RCC 7860 (cell line): ENCODE measurements at regions not wholly inside any gene's neighbourhood (a gene's known extent, or its start where the extent isn't known, plus 50 kb on each side); places are given as distances from the start of the nearest gene placed in this dataset.

ENCODE experiments used
- DNase-seq: peaks from one replicate; pipeline ENCODE4 v3.0.0-alpha.2; 2015; ENCODE audit warnings: low spot score
- FAIRE-seq: peaks from 2 replicates; lab custom pipeline; 2012; peaks lifted over from hg19 to GRCh38; lab: Jason Lieb, UNC

GRCh38 chr1:209397910-209398309, 185.6 kb upstream of the CAMK1G start:
- FAIRE-seq: no peak

GRCh38 chr1:209398313-209398991, 185.1 kb upstream of the CAMK1G start:
- FAIRE-seq: peak; percentile 83
- peak; percentile 87 for DNase-seq

More at GRCh38 chr1:209397910-209398309, 185.6 kb upstream of the CAMK1G start:
- no peak for DNase-seq

- DNase-seq (no peak), FAIRE-seq (no peak)
Measured at GRCh38 chr1:209399800-209400199, 183.7 kb upstream of the CAMK1G start.

- peak; percentile 99 for FAIRE-seq
- DNase-seq: peak; percentile 99
Measured at GRCh38 chr1:209400351-209401220, 182.9 kb upstream of the CAMK1G start.

- DNase-seq: no peak
- FAIRE-seq: no peak
Measured at GRCh38 chr1:209402697-209403096, 180.8 kb upstream of the CAMK1G start.

GRCh38 chr1:209403921-209404320, 179.6 kb upstream of the CAMK1G start:
- DNase-seq: peak; percentile 64
- FAIRE-seq: peak; percentile 75

GRCh38 chr1:209404577-209404976, 178.9 kb upstream of the CAMK1G start:
- FAIRE-seq (peak; percentile 78), DNase-seq (peak; percentile 68)

GRCh38 chr1:209405183-209405814, 178.2 kb upstream of the CAMK1G start:
- DNase-seq (peak; percentile 89), FAIRE-seq (peak; percentile 97)

- FAIRE-seq (no peak), DNase-seq (no peak)
Measured at GRCh38 chr1:209406168-209406567, 177.3 kb upstream of the CAMK1G start.

GRCh38 chr1:209406595-209406994, 176.9 kb upstream of the CAMK1G start:
- no peak for DNase-seq
- no peak for FAIRE-seq

- FAIRE-seq (peak; percentile 92), DNase-seq (peak; percentile 98)
Measured at GRCh38 chr1:209409780-209410179, 173.7 kb upstream of the CAMK1G start.

GRCh38 chr1:209411491-209411929, 172.0 kb upstream of the CAMK1G start:
- DNase-seq (no peak), FAIRE-seq (no peak)

GRCh38 chr1:209412036-209412435, 171.5 kb upstream of the CAMK1G start:
- FAIRE-seq: no peak
- DNase-seq: no peak

GRCh38 chr1:209412566-209412965, 170.9 kb upstream of the CAMK1G start:
- no peak for DNase-seq
- no peak for FAIRE-seq

GRCh38 chr1:209413062-209413461, 170.5 kb upstream of the CAMK1G start:
- no peak for DNase-seq
- FAIRE-seq: no peak

- no peak for FAIRE-seq
- DNase-seq: no peak
Measured at GRCh38 chr1:209414803-209415329, 168.6 kb upstream of the CAMK1G start.

- DNase-seq: peak; percentile 98
- peak; percentile 95 for FAIRE-seq
Measured at GRCh38 chr1:209416039-209416438, 167.5 kb upstream of the CAMK1G start.

GRCh38 chr1:209416716-209417115, 166.8 kb upstream of the CAMK1G start:
- FAIRE-seq (no peak), DNase-seq (no peak)

GRCh38 chr1:209417761-209418160, 165.8 kb upstream of the CAMK1G start:
- no peak for DNase-seq
- FAIRE-seq: no peak

GRCh38 chr1:209420276-209420675, 163.2 kb upstream of the CAMK1G start:
- DNase-seq: no peak
- no peak for FAIRE-seq

GRCh38 chr1:209421186-209421585, 162.3 kb upstream of the CAMK1G start:
- FAIRE-seq (no peak), DNase-seq (peak; percentile 31)
